Erythroblast (primary cell): ENCODE measurements at regions not wholly inside any gene's neighbourhood (a gene's known extent, or its start where the extent isn't known, plus 50 kb on each side); places are given as distances from the start of the nearest gene placed in this dataset.

ENCODE experiments used
- GATA1 ChIP-seq: IDR thresholded peaks from 2 replicates; pipeline ENCODE4 v1.6.1; 2011; ENCODE audit warnings: low read depth, mild to moderate bottlenecking, control low read depth, low read length, moderate library complexity
- POLR2A ChIP-seq: IDR thresholded peaks from 2 replicates; pipeline ENCODE4 v1.6.1; 2011; ENCODE audit warnings: mild to moderate bottlenecking, low read length

DNA sequence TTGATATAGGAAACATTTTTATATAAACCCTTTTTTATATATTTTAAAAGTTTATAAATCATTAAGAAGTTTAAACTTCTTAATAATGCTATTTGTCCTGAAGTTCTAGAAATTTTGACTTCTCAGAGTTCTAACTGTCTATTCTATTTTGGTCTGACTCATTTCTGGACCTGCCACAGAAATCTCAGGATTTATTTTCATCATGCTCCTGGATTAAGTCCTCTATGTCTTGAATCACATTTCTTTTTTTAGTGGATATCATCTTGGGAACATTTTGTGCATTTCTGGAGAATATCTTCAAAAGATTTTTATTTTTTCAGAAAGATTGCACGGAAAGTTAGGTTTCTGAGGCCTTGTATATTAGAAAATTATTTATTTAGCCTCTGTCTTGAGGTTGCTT, 289.1 kb downstream of the NDFIP2 start:
- TF ChIP-seq POLR2A, result no peak
- TF ChIP-seq GATA1, result no peak
